ENCODE measurements at regions not wholly inside any gene's neighbourhood (a gene's known extent, or its start where the extent isn't known, plus 50 kb on each side); places are given as distances from the start of the nearest gene placed in this dataset.

DNA sequence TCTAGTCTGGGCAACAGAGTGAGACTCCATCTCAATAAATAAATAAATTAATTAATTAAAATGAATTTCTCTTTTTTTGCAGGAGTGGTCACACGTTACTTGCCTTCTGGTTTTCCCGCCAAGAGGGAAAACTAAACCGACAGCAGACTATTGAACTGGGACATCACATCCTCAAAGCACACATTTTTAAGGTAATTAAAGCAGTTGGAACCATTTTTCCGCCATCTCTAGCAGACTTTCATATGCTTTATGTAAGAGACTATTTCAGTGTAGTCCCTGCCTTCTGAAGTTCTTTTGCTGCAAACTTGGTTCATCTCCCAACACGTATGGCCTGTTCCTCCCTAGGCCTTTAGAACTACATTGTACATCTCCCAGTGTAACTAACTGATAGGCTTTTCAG, 66.5 kb downstream of the CYB561 start:
- Histone ChIP-seq H3K27ac (ENCODE audit: low read depth, low read length) (no peak overlapping the region), H2AFZ (ENCODE audit: low read depth, low read length, severe bottlenecking) (no peak overlapping the region), H3K79me2 (ENCODE audit: insufficient read depth, low read length) (no peaks in the 10 kb centered on the region), H3K9me2 (replicated peaks; ENCODE audit: insufficient read depth, low read length) (no peaks in the 10 kb centered on the region), H3K9me3 (ENCODE audit: insufficient read depth, low read length) (no peaks in the 10 kb centered on the region), H3F3A (ENCODE audit: insufficient read depth) (no peaks in the 10 kb centered on the region), H3K4me3 (ENCODE audit: insufficient read depth, low read length, poor library complexity, severe bottlenecking) (no peak overlapping the region), H3K36me3 (ENCODE audit: low read length) (no peaks in the 10 kb centered on the region), H4K20me1 (ENCODE audit: low read depth, low read length) (no peaks in the 10 kb centered on the region), H3K9ac (ENCODE audit: low read length) (no peak overlapping the region), H3K27me3 (ENCODE audit: low read length) (no peaks in the 10 kb centered on the region), H3K4me2 (ENCODE audit: low read depth, low read length, poor library complexity, severe bottlenecking) (no peak overlapping the region)
- TF ChIP-seq, protein P1, sequence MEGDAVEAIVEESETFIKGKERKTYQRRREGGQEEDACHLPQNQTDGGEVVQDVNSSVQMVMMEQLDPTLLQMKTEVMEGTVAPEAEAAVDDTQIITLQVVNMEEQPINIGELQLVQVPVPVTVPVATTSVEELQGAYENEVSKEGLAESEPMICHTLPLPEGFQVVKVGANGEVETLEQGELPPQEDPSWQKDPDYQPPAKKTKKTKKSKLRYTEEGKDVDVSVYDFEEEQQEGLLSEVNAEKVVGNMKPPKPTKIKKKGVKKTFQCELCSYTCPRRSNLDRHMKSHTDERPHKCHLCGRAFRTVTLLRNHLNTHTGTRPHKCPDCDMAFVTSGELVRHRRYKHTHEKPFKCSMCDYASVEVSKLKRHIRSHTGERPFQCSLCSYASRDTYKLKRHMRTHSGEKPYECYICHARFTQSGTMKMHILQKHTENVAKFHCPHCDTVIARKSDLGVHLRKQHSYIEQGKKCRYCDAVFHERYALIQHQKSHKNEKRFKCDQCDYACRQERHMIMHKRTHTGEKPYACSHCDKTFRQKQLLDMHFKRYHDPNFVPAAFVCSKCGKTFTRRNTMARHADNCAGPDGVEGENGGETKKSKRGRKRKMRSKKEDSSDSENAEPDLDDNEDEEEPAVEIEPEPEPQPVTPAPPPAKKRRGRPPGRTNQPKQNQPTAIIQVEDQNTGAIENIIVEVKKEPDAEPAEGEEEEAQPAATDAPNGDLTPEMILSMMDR (IDR thresholded peaks at IDR 0.05; ENCODE audit: insufficient read depth, low read length, poor library complexity, severe bottlenecking): no peak
- no peak for TF ChIP-seq EZH2phosphoT487 (conservative IDR thresholded peaks at IDR 0.05; ENCODE audit: low read length)

DNA sequence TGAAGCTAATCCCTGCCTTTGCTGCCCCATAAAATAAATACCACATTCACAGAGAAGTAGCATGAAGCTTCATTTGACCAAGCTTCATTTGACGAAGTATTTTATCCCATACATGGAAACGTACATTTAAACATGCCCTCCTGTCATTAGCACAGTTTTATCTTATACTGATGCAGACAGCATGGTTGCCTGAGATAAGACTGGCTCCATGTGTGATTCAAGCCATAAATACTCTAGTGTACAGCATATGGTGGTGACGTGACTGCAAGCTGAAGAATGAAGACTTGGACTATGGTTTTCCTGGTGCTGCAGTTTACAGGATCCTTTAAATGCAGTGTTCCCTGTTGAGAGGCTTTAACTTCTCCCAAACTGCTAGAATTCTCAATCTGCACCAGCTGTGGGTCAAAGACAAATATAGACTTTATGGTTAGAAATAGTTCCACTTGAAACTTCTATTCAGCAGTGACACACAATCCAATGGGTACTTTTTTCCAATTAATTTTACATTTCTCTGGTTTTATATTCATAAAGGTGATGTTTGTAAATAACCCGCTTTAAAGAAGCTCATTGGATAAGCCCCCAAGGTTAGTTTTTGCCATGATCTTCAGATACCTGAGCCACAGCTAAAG, 64.9 kb downstream of the CYB561 start:
- Histone ChIP-seq H3K27ac (ENCODE audit: low read depth, low read length) (no peak overlapping the region), H3K36me3 (ENCODE audit: low read length) (no peaks in the 10 kb centered on the region), H3K4me3 (ENCODE audit: insufficient read depth, low read length, poor library complexity, severe bottlenecking) (no peak overlapping the region), H2AFZ (ENCODE audit: low read depth, low read length, severe bottlenecking) (no peak overlapping the region), H3K9me3 (ENCODE audit: insufficient read depth, low read length) (no peaks in the 10 kb centered on the region), H3K4me2 (ENCODE audit: low read depth, low read length, poor library complexity, severe bottlenecking) (no peak overlapping the region), H4K20me1 (ENCODE audit: low read depth, low read length) (no peaks in the 10 kb centered on the region), H3F3A (ENCODE audit: insufficient read depth) (no peaks in the 10 kb centered on the region), H3K9me2 (replicated peaks; ENCODE audit: insufficient read depth, low read length) (no peaks in the 10 kb centered on the region), H3K9ac (ENCODE audit: low read length) (no peak overlapping the region), H3K27me3 (ENCODE audit: low read length) (no peaks in the 10 kb centered on the region), H3K79me2 (ENCODE audit: insufficient read depth, low read length) (no peaks in the 10 kb centered on the region)
- TF ChIP-seq, protein P1 (IDR thresholded peaks at IDR 0.05; ENCODE audit: insufficient read depth, low read length, poor library complexity, severe bottlenecking): no peak

DNA sequence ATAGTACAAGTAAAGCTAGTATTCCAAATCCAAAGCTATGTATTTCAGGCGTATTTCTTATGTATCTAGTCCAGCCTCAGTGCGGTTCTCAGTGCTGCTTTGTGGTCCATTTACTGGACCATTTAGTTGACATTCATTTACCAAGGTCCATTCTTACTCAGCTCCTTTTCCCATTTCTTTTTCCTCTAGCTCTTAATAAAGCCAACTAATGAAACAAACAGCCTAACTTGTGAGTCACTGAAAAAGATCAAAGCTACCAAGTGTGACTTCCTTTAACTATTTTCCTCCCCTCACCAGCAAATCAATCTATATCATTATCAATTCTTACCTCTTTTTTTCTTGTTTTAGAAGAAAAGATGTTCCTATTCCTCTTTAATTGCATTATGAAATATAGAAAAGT, 64.0 kb downstream of the CYB561 start:
- Histone ChIP-seq H3K9ac (ENCODE audit: low read length) (no peak overlapping the region), H4K20me1 (ENCODE audit: low read depth, low read length) (no peaks in the 10 kb centered on the region), H3K4me3 (ENCODE audit: insufficient read depth, low read length, poor library complexity, severe bottlenecking) (no peak overlapping the region), H3K9me3 (ENCODE audit: insufficient read depth, low read length) (no peaks in the 10 kb centered on the region), H3K9me2 (replicated peaks; ENCODE audit: insufficient read depth, low read length) (no peaks in the 10 kb centered on the region), H3K27me3 (ENCODE audit: low read length) (no peaks in the 10 kb centered on the region), H2AFZ (ENCODE audit: low read depth, low read length, severe bottlenecking) (no peak overlapping the region), H3K4me2 (ENCODE audit: low read depth, low read length, poor library complexity, severe bottlenecking) (no peak overlapping the region), H3K36me3 (ENCODE audit: low read length) (no peaks in the 10 kb centered on the region), H3F3A (ENCODE audit: insufficient read depth) (no peaks in the 10 kb centered on the region), H3K79me2 (ENCODE audit: insufficient read depth, low read length) (no peaks in the 10 kb centered on the region), H3K27ac (ENCODE audit: low read depth, low read length) (no peak overlapping the region)
- TF ChIP-seq EZH2phosphoT487 (conservative IDR thresholded peaks at IDR 0.05; ENCODE audit: low read length): no peak
